Neutrophil (primary cell): ENCODE measurements at regions not wholly inside any gene's neighbourhood (a gene's known extent, or its start where the extent isn't known, plus 50 kb on each side); places are given as distances from the start of the nearest gene placed in this dataset.

Experiments used
- H3K27ac ChIP-seq: fragments of 200-600 bp; sonication (generic); 2 replicates; pipeline ENCODE4 v1.5.1; 2016; ENCODE audit warnings: mild to moderate bottlenecking, moderate library complexity
- H3K27me3 ChIP-seq: fragments of 200-600 bp; sonication (generic); 2 replicates; pipeline ENCODE4 v1.6.0; 2016; ENCODE audit warnings: mild to moderate bottlenecking
- H3K36me3 ChIP-seq: fragments of 200-600 bp; sonication (generic); 2 replicates; pipeline ENCODE4 v1.5.1; 2017
- H3K4me1 ChIP-seq, 2 experiments: fragments of 200-600 bp in 1 of 2; sonication (generic) in 1 of 2; 1 replicate in 1 of 2; 2 replicates in 1 of 2; pipeline versions ENCODE4 v1.5.1 to v1.6.1; 2013 to 2016; ENCODE audit warnings: low read depth in 1 of 2, low read length in 1 of 2, mild to moderate bottlenecking in 1 of 2, moderate library complexity in 1 of 2; ENCODE audit not compliant: control insufficient read depth in 1 of 2, insufficient read depth in 1 of 2
- H3K4me3 ChIP-seq, 2 experiments: fragments of 200-600 bp in 1 of 2; sonication (generic) in 1 of 2; 1 replicate in 1 of 2; 2 replicates in 1 of 2; pipeline ENCODE4 v1.5.1; 2013 to 2016; ENCODE audit warnings: low read depth in 1 of 2, low read length in 1 of 2, mild to moderate bottlenecking in 1 of 2, moderate library complexity in 1 of 2
- H3K9me3 ChIP-seq: fragments of 200-600 bp; sonication (generic); 2 replicates; pipeline ENCODE4 v1.5.1; 2016
- TF ChIP-seq, protein P1 (sequence below): fragments of 200-600 bp; sonication (generic); IDR thresholded peaks from 2 replicates; pipeline ENCODE4 v1.5.1; 2016; ENCODE audit warnings: antibody characterized with exemption

DNA sequence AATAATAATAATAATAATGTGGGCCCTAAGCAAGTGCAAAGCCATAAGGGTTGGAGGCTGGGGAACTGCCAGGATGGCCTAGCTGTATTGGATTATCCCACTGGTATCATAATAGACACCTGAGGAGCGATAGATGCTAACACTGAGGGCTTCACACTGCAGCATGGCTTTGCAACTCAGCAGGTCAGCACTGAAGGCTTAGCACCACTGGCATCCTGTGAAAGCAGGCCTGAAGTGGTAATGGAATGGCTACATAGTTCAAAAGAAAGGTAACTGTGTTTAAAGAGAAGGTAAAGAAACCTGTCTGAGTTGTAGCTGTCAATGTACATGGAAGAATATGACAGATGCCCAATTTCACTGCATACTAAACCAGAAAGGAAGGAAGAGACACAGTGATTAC is 359.0 kb downstream of the OSTF1 start:
- TF ChIP-seq, protein P1, sequence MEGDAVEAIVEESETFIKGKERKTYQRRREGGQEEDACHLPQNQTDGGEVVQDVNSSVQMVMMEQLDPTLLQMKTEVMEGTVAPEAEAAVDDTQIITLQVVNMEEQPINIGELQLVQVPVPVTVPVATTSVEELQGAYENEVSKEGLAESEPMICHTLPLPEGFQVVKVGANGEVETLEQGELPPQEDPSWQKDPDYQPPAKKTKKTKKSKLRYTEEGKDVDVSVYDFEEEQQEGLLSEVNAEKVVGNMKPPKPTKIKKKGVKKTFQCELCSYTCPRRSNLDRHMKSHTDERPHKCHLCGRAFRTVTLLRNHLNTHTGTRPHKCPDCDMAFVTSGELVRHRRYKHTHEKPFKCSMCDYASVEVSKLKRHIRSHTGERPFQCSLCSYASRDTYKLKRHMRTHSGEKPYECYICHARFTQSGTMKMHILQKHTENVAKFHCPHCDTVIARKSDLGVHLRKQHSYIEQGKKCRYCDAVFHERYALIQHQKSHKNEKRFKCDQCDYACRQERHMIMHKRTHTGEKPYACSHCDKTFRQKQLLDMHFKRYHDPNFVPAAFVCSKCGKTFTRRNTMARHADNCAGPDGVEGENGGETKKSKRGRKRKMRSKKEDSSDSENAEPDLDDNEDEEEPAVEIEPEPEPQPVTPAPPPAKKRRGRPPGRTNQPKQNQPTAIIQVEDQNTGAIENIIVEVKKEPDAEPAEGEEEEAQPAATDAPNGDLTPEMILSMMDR, result no peak
- Histone ChIP-seq H3K36me3 (no peaks in the 10 kb centered on the region), H3K27ac (no peak overlapping the region), H3K27me3 (no peaks in the 10 kb centered on the region), H3K4me1 (no peaks in the 10 kb centered on the region), H3K9me3 (no peaks in the 10 kb centered on the region), H3K4me3 (no peak overlapping the region)

DNA sequence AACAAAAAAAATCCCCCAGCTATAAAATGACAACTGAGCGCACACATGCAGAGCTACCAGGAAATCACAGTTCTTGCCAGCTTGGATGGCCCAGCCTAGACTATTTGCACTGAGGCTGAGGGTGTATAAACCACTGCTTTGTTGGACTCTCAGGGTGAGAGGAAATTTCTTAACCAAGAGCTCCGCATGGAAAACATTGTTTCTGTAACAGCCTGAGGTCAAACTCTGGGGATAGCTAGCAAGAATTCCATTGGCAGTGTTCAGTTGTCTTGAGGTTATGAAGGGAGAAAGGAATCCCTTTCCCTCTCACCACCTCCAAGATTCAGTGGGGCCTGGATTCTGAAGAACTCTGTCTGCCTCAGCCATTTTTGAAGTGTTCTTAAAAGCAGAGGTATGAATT is 360.0 kb downstream of the OSTF1 start:
- no peak overlapping the region for H3K4me3 ChIP-seq
- TF ChIP-seq, protein P1, result no peak
- H3K27ac ChIP-seq, result no peak overlapping the region
- H3K36me3 ChIP-seq, result no peaks in the 10 kb centered on the region
- no peaks in the 10 kb centered on the region for H3K9me3 ChIP-seq
- no peaks in the 10 kb centered on the region for H3K4me1 ChIP-seq
- H3K27me3 ChIP-seq, result no peaks in the 10 kb centered on the region

DNA sequence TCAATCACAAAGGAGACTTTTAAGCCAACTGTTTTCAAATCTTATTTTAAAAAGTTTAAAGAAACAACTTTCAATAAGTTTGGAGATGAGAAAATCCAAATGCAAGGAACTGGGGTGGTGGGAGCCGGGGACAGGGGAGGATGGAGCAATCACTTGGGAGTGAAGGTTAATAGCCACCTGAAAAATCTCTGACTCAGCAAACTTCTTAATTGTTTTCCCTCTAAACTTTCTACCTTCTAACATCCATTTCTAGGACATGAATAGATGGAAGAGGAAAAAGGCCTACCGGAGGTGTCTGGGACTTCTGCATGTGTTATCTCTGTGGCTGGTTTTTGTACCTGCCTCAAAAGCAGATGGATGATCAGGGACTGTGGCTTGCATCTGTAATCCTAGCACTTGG is 360.6 kb downstream of the OSTF1 start:
- Histone ChIP-seq H3K4me3 (no peak overlapping the region), H3K36me3 (no peaks in the 10 kb centered on the region), H3K4me1 (no peaks in the 10 kb centered on the region), H3K9me3 (no peaks in the 10 kb centered on the region), H3K27ac (no peak overlapping the region), H3K27me3 (no peaks in the 10 kb centered on the region)
- TF ChIP-seq, protein P1, result no peak

DNA sequence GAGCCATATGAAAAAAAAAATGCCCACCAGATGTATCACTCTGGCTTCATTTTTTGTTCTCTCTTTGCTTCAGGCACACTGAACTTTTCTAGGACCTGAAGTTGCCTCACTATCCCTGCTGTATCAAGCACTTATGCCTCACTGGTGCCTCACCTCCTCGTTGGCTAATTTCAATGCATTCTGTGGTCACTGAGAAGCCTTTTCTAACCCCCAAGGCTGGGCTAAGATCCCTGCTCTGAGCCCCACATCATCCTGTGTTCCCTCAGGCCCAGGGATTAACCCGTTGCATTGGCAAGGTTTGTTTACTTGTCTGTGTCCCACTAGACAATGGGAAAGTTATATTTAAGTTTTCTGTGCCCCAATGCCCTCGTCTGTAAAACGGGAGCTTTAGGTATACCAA is 362.7 kb downstream of the OSTF1 start:
- no peaks in the 10 kb centered on the region for H3K4me1 ChIP-seq
- no peaks in the 10 kb centered on the region for H3K9me3 ChIP-seq
- TF ChIP-seq, protein P1, result no peak
- H3K4me3 ChIP-seq, result no peak overlapping the region
- H3K27ac ChIP-seq, result no peak overlapping the region
- H3K27me3 ChIP-seq, result no peaks in the 10 kb centered on the region
- H3K36me3 ChIP-seq, result no peaks in the 10 kb centered on the region

DNA sequence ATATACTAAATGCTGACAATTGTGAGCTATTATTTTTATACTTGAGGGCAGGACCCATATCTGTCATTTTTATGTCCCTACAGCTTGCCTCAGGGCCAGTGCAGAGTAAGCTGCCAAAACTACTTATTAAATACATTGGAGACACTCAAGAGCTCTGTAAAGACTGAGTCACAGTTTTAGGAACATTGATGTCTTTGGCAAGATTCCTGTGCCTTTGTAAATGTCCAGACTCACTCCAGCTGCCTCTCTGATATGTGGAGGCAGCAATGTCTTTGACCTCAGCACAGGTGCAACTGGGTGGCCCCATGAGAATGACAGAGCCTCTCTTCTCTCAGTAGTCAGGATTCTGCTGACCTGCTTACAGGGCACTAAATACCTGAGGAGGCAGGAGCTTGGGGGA is 363.2 kb downstream of the OSTF1 start:
- no peaks in the 10 kb centered on the region for H3K27me3 ChIP-seq
- no peaks in the 10 kb centered on the region for H3K36me3 ChIP-seq
- H3K9me3 ChIP-seq, result no peaks in the 10 kb centered on the region
- TF ChIP-seq, protein P1, result no peak
- H3K27ac ChIP-seq, result no peak overlapping the region
- no peak overlapping the region for H3K4me3 ChIP-seq
- H3K4me1 ChIP-seq, result no peaks in the 10 kb centered on the region

DNA sequence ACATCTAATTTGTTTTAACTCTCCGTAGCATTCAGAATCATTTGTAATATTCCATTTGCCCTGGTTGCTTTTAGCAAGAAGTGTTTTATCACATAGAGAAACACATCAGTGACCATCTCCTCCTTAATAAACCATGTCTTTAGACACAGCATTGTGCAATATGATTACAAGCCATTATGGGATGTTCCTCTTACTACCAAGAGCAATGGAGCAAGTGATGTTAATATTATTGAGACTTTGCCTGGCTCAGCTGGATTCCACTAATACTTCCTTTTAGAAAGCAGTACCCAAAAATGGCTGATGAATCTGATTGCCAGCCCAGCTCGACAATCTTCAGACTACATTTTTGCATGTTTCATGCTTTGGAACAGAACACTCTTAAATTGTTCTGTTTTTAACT is 364.2 kb downstream of the OSTF1 start:
- H3K4me1 ChIP-seq, result no peaks in the 10 kb centered on the region
- TF ChIP-seq, protein P1, result no peak
- no peaks in the 10 kb centered on the region for H3K27me3 ChIP-seq
- no peaks in the 10 kb centered on the region for H3K36me3 ChIP-seq
- no peak overlapping the region for H3K4me3 ChIP-seq
- no peak overlapping the region for H3K27ac ChIP-seq
- H3K9me3 ChIP-seq, result no peaks in the 10 kb centered on the region
